IPS DF 6.9 (cell line): ENCODE measurements at regions not wholly inside any gene's neighbourhood (a gene's known extent, or its start where the extent isn't known, plus 50 kb on each side); places are given as distances from the start of the nearest gene placed in this dataset.
A peak's percentile ranks its signal among the peaks of the same experiment; 100 is the strongest.
"Not testable (repeated sequence)": the region's sequence is repeated elsewhere in the genome, so short reads cannot be mapped to it uniquely, and the experiment has no call there.

ENCODE experiments used
- DNase-seq: peaks from one replicate; pipeline ENCODE4 v3.0.0-alpha.2; 2013; ENCODE audit warnings: low read depth, low spot score
- H3K27ac ChIP-seq: one replicate; pipeline ENCODE4 v1.5.1; 2013; ENCODE audit warnings: low read length, control low read depth
- H3K27me3 ChIP-seq: 2 replicates; pipeline ENCODE4 v1.6.1; 2013; ENCODE audit warnings: mild to moderate bottlenecking, low read length; ENCODE audit not compliant: control insufficient read depth, insufficient read depth
- H3K36me3 ChIP-seq: 2 replicates; pipeline ENCODE4 v1.6.1; 2013; ENCODE audit warnings: low read length; ENCODE audit not compliant: control insufficient read depth, insufficient read depth
- H3K4me1 ChIP-seq: 2 replicates; pipeline ENCODE4 v1.6.1; 2013; ENCODE audit warnings: low read length; ENCODE audit not compliant: control insufficient read depth, insufficient read depth
- H3K4me3 ChIP-seq: 2 replicates; pipeline ENCODE4 v1.5.1; 2013; ENCODE audit warnings: mild to moderate bottlenecking, low read length
- H3K9me3 ChIP-seq: 2 replicates; pipeline ENCODE4 v1.6.1; 2013; ENCODE audit warnings: low read length, inconsistent platforms; ENCODE audit not compliant: control insufficient read depth, insufficient read depth
- WGBS: extraction: QIAGEN DNeasy Blood & Tissue Kit; methylation state at CpG from one replicate; pipeline ENCODE4 v1.1.7; 2013; ENCODE audit warnings: mixed read lengths, missing lambda C conversion rate; ENCODE audit not compliant: insufficient read length, insufficient coverage; 5-methylcytosine and 5-hydroxymethylcytosine counted together

DNA sequence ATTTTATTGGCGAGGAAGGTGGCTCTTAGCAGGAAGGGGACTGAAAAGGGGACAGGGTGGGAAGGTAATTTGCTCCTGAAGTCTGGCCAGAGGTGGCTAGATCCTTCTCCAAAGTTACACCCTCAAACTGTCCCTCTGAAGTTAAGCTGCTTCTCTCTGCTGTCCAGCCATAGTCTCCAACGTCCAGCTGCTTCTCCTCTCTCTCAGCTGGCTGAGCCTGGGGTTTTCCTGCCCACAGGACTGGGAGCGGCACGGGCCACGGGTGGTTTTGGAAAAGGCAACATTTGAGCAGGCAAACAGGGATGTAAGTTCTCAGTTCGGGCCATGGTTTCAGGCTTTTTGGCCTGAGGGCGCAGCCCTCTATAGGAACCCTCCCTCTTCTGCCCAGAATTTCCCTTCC is 128.3 kb downstream of the YIPF5 start:
- H3K4me1 ChIP-seq, result no peaks in the 10 kb centered on the region
- no peaks in the 10 kb centered on the region for H3K36me3 ChIP-seq
- H3K4me3 ChIP-seq, result no peak overlapping the region
- no peak for DNase-seq
- H3K9me3 ChIP-seq, result no peaks in the 10 kb centered on the region
- WGBS, result 100% methylated on average over 1 of the region's 7 CpGs
- no peak overlapping the region for H3K27ac ChIP-seq
- no peaks in the 10 kb centered on the region for H3K27me3 ChIP-seq

- no CpG with 5 or more reads among the region's 9 CpGs for WGBS
- no peaks in the 10 kb centered on the region for H3K27me3 ChIP-seq
Measured at GRCh38 chr5:144048259-144048856, 122.1 kb downstream of the YIPF5 start.

GRCh38 chr5:144055391-144055790 is 115.1 kb downstream of the YIPF5 start:
- not testable (repeated sequence) for H3K4me1 ChIP-seq, H3K27ac ChIP-seq, H3K4me3 ChIP-seq, H3K27me3 ChIP-seq, H3K9me3 ChIP-seq, H3K36me3 ChIP-seq, DNase-seq
- WGBS, result no CpG with 5 or more reads among the region's 6 CpGs

More at GRCh38 chr5:144048259-144048856, 122.1 kb downstream of the YIPF5 start:
- no peak for DNase-seq
- H3K36me3 ChIP-seq, result no peaks in the 10 kb centered on the region
- no peak overlapping the region for H3K4me3 ChIP-seq
- no peaks in the 10 kb centered on the region for H3K9me3 ChIP-seq
- H3K4me1 ChIP-seq, result no peaks in the 10 kb centered on the region
- H3K27ac ChIP-seq, result no peak overlapping the region

DNA sequence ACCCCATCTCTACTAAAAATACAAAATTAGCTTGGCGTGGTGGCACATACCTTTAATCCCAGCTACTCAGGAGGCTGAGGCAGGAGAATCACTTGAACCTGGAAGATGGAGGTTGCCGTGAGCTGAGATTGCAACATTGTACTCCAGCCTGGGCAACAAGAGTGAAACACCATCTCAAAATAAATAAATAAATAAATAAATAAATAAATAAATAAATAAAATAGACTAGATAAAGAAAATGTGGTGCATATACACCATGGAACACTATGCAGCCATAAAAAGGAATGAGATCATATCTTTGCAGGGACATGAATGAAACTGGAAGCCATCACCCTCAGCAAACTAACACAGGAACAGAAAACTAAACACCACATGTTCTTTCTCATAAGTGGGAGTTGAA is 110.4 kb downstream of the YIPF5 start:
- WGBS, result no CpG with 5 or more reads among the region's 2 CpGs
- H3K27ac ChIP-seq, H3K36me3 ChIP-seq, H3K4me1 ChIP-seq, DNase-seq, H3K4me3 ChIP-seq, H3K27me3 ChIP-seq, H3K9me3 ChIP-seq: not testable (repeated sequence)

- Histone ChIP-seq H3K9me3 (no peaks in the 10 kb centered on the region), H3K27ac (no peak overlapping the region), H3K27me3 (no peaks in the 10 kb centered on the region), H3K36me3 (no peaks in the 10 kb centered on the region), H3K4me1 (no peaks in the 10 kb centered on the region), H3K4me3 (no peak overlapping the region)
- DNase-seq, result no peak
- no CpG with 5 or more reads among the region's 2 CpGs for WGBS
Measured at GRCh38 chr5:144060598-144060997, 109.9 kb downstream of the YIPF5 start.

- Histone ChIP-seq H3K4me1 (no peaks in the 10 kb centered on the region), H3K27ac (no peak overlapping the region), H3K36me3 (no peaks in the 10 kb centered on the region), H3K4me3 (no peak overlapping the region), H3K9me3 (no peaks in the 10 kb centered on the region), H3K27me3 (no peaks in the 10 kb centered on the region)
- no CpG with 5 or more reads among the region's 2 CpGs for WGBS
- DNase-seq, result no peak
Measured at GRCh38 chr5:144065786-144066185, 104.7 kb downstream of the YIPF5 start.

DNA sequence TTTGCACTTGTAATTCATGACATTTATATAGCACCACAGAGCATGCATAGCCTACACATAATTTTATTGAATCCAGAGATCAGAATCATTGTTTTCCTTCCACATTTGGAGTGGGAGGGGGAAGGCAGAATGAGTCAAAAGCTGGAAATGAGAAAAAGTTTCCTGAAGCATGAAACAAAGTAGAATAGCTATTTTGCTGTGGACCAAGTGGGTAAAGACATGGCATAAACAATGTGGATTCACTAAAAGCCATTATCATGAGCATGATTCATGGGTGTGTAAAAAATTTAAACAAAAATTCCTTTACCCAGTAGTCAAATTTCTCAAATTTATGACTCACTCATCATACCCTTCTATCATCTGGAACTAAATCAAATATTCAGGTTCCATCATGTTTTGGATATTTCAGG is 97.9 kb downstream of the YIPF5 start:
- Histone ChIP-seq H3K36me3 (no peaks in the 10 kb centered on the region), H3K4me1 (no peaks in the 10 kb centered on the region), H3K9me3 (no peaks in the 10 kb centered on the region), H3K27ac (no peak overlapping the region), H3K4me3 (no peak overlapping the region), H3K27me3 (no peaks in the 10 kb centered on the region)
- no peak for DNase-seq

GRCh38 chr5:144076521-144077083 is 93.9 kb downstream of the YIPF5 start:
- Histone ChIP-seq H3K9me3 (no peaks in the 10 kb centered on the region), H3K4me3 (no peak overlapping the region), H3K27me3 (no peaks in the 10 kb centered on the region), H3K36me3 (no peaks in the 10 kb centered on the region), H3K27ac (no peak overlapping the region), H3K4me1 (no peaks in the 10 kb centered on the region)
- peak; percentile 13 for DNase-seq
- no CpG with 5 or more reads among the region's 1 CpG for WGBS

- no CpG with 5 or more reads among the region's 1 CpG for WGBS
- no peaks in the 10 kb centered on the region for H3K4me1 ChIP-seq
- no peaks in the 10 kb centered on the region for H3K36me3 ChIP-seq
- no peak for DNase-seq
- no peaks in the 10 kb centered on the region for H3K9me3 ChIP-seq
- no peaks in the 10 kb centered on the region for H3K27me3 ChIP-seq
- no peak overlapping the region for H3K27ac ChIP-seq
- H3K4me3 ChIP-seq, result no peak overlapping the region
Measured at GRCh38 chr5:144083185-144083584, 87.3 kb downstream of the YIPF5 start.

DNA sequence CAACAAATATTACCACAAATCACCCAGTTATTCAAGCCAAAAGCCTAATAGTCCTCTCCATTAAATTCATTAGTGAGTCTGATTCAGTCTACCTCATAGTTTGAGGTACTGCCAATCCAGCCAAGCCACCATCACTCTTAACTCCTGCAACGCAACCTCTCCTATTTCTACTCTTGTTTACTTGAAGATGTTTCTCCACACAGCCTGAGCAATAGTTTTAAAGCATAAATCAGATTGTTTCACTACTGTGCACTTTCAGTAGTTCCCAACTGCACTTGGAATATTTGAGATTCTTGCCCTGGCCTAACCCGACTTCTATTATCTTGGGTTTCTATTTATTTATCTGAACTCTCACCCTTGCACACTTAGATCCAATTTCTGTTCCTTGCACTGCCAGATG is 85.5 kb downstream of the YIPF5 start:
- no peaks in the 10 kb centered on the region for H3K9me3 ChIP-seq
- H3K4me3 ChIP-seq, result no peak overlapping the region
- H3K27ac ChIP-seq, result no peak overlapping the region
- no peaks in the 10 kb centered on the region for H3K36me3 ChIP-seq
- H3K27me3 ChIP-seq, result peaks cover 3% of the 10 kb centered on the region; the same call in 1 of the 2 replicates
- DNase-seq, result no peak
- no CpG with 5 or more reads among the region's 2 CpGs for WGBS
- no peaks in the 10 kb centered on the region for H3K4me1 ChIP-seq

- no peaks in the 10 kb centered on the region for H3K36me3 ChIP-seq
- no CpG with 5 or more reads among the region's 3 CpGs for WGBS
- no peak overlapping the region for H3K27ac ChIP-seq
Measured at GRCh38 chr5:144085381-144085780, 85.1 kb downstream of the YIPF5 start.

More at GRCh38 chr5:144085381-144085780, 85.1 kb downstream of the YIPF5 start:
- Histone ChIP-seq H3K9me3 (no peaks in the 10 kb centered on the region), H3K4me3 (no peak overlapping the region), H3K27me3 (peaks cover 4% of the 10 kb centered on the region; the same call in 1 of the 2 replicates), H3K4me1 (no peaks in the 10 kb centered on the region)
- no peak for DNase-seq
